GM12878 (cell line): ENCODE measurements at regions not wholly inside any gene's neighbourhood (a gene's known extent, or its start where the extent isn't known, plus 50 kb on each side); places are given as distances from the start of the nearest gene placed in this dataset.

Experiments
- ATAC-seq: fragments of 200-7000 bp; cut with Tn5 transposase; 3 replicates; pipeline ENCODE4 v1.9.1; 2020; ENCODE audit warnings: mild to moderate bottlenecking, moderate library complexity
- BruUV-seq: library from RNA; stranded (reverse); fragments of 400-500 nt; replicated peaks from 2 replicates; lab custom pipeline; 2021; lab: Mats Ljungman, UMichigan
- CTCF ChIA-PET: fragments of 300-600 bp; sonication (Branson Sonifier 250); formaldehyde crosslinking; extraction: SDS; loops from one replicate; lab custom pipeline; 2021; ENCODE audit warnings: inconsistent platforms; lab: Yijun Ruan, JAX
- POLR2A ChIA-PET: fragments of 350-600 bp; formaldehyde crosslinking; extraction: SDS; loops from one replicate; lab custom pipeline; 2021; ENCODE audit warnings: inconsistent platforms; lab: Charles Lee
- RAD21 ChIA-PET: fragments of 300-600 bp; sonication (Branson Sonifier 250); formaldehyde crosslinking; loops from one replicate; lab custom pipeline; 2023; ENCODE audit warnings: antibody characterized with exemption; ENCODE audit not compliant: unreplicated experiment; lab: Charles Lee
- SMC1A ChIA-PET: fragments of 300-600 bp; sonication (Branson Sonifier 250); formaldehyde crosslinking; loops from one replicate; lab custom pipeline; 2023; ENCODE audit not compliant: unreplicated experiment, uncharacterized antibody; lab: Charles Lee
- DNase-seq: peaks from one replicate; pipeline ENCODE4 v3.0.0-alpha.2; 2011; ENCODE audit warnings: low read depth, low spot score
- FAIRE-seq: peaks from 3 replicates; lab custom pipeline; 2011; peaks lifted over from hg19 to GRCh38; lab: Jason Lieb, UNC
- H2AFZ ChIP-seq: 2 replicates; pipeline ENCODE4 v1.6.0; 2011; ENCODE audit warnings: low read depth, low read length, control low read depth; ENCODE audit not compliant: control insufficient read depth
- H3K27ac ChIP-seq: 2 replicates; pipeline ENCODE4 v1.5.1; 2011; ENCODE audit warnings: control low read depth; ENCODE audit not compliant: control insufficient read depth, insufficient read depth
- H3K27me3 ChIP-seq, 2 experiments: replicated peaks in 1 of 2; 2 replicates each; pipeline versions ENCODE4 v1.6.0 to v1.6.1; 2011; ENCODE audit warnings: low read length in 1 of 2; ENCODE audit not compliant: control insufficient read depth in 2 of 2, insufficient read depth in 2 of 2
- H3K36me3 ChIP-seq, 2 experiments: 2 replicates each; pipeline ENCODE4 v1.5.1; 2011; ENCODE audit warnings: low read length in 1 of 2; ENCODE audit not compliant: control insufficient read depth in 2 of 2, insufficient read depth in 2 of 2
- H3K4me1 ChIP-seq: 2 replicates; pipeline ENCODE4 v1.6.1; 2011; ENCODE audit warnings: mild to moderate bottlenecking, low read length, moderate library complexity, mixed read lengths; ENCODE audit not compliant: control insufficient read depth, insufficient read depth
- H3K4me2 ChIP-seq: 2 replicates; pipeline ENCODE4 v1.6.0; 2011; ENCODE audit warnings: control low read depth; ENCODE audit not compliant: control insufficient read depth, insufficient read depth
- H3K4me3 ChIP-seq: fragments of 200-600 bp; sonication (generic); 2 replicates; pipeline ENCODE4 v1.5.1; 2016
- H3K79me2 ChIP-seq: 2 replicates; pipeline ENCODE4 v1.6.0; 2011; ENCODE audit warnings: low read length; ENCODE audit not compliant: control insufficient read depth, insufficient read depth
- H3K9ac ChIP-seq: 2 replicates; pipeline ENCODE4 v1.8.0; 2011; ENCODE audit warnings: low read length, control low read depth, mixed read lengths; ENCODE audit not compliant: control insufficient read depth, insufficient read depth
- H3K9me3 ChIP-seq: replicated peaks from 3 replicates; pipeline ENCODE4 v1.5.1; 2011; ENCODE audit warnings: mild to moderate bottlenecking, low read length; ENCODE audit not compliant: control insufficient read depth, insufficient read depth
- H4K20me1 ChIP-seq: 2 replicates; pipeline ENCODE4 v1.6.0; 2011; ENCODE audit not compliant: control insufficient read depth, insufficient read depth
- CHD4 ChIP-seq: fragments of 200-600 bp; sonication (generic); IDR thresholded peaks from 2 replicates; pipeline ENCODE4 v1.6.1; 2016; ENCODE audit warnings: mild to moderate bottlenecking
- CUX1 ChIP-seq: IDR thresholded peaks from 2 replicates; pipeline ENCODE4 v1.6.1; 2012; ENCODE audit warnings: improper control_type of control experiment, low read depth, low read length; ENCODE audit not compliant: insufficient replicate concordance
- ESRRA ChIP-seq: IDR thresholded peaks from 2 replicates; pipeline ENCODE4 v1.6.1; 2012; ENCODE audit warnings: mild to moderate bottlenecking, low read length, improper control_type of control experiment
- KDM1A ChIP-seq: fragments of 200-600 bp; sonication (generic); IDR thresholded peaks from 2 replicates; pipeline ENCODE4 v1.6.1; 2016; ENCODE audit warnings: borderline replicate concordance
- NFXL1 ChIP-seq: fragments of 450-650 bp; IDR thresholded peaks from 2 replicates; pipeline ENCODE4 v1.6.1; 2017; ENCODE audit warnings: antibody characterized with exemption, mild to moderate bottlenecking, borderline replicate concordance
- NFYA ChIP-seq: IDR thresholded peaks from 2 replicates; pipeline ENCODE4 v1.6.1; 2011; ENCODE audit warnings: low read depth, mild to moderate bottlenecking, low read length, improper control_type of control experiment, borderline replicate concordance
- NR2C1 ChIP-seq: fragments of 450-650 bp; IDR thresholded peaks from 2 replicates; pipeline ENCODE4 v1.6.1; 2017; ENCODE audit warnings: antibody characterized with exemption, mild to moderate bottlenecking, moderate library complexity
- PBX3 ChIP-seq: IDR thresholded peaks from 2 replicates; pipeline ENCODE4 v1.6.1; 2011; ENCODE audit warnings: mild to moderate bottlenecking, low read depth, low read length, moderate library complexity; ENCODE audit not compliant: insufficient replicate concordance
- RAD51 ChIP-seq: fragments of 450-650 bp; IDR thresholded peaks from 2 replicates; pipeline ENCODE4 v1.6.1; 2016; ENCODE audit warnings: moderate library complexity, mild to moderate bottlenecking, inconsistent platforms
- SMAD1 ChIP-seq: fragments of 450-650 bp; IDR thresholded peaks from 2 replicates; pipeline ENCODE4 v1.6.1; 2018; ENCODE audit warnings: mild to moderate bottlenecking, low read depth; ENCODE audit not compliant: partially characterized antibody
- ZNF217 ChIP-seq: fragments of 450-650 bp; IDR thresholded peaks from 2 replicates; pipeline ENCODE4 v1.6.1; 2017; ENCODE audit warnings: antibody characterized with exemption, mild to moderate bottlenecking
- ZNF24 ChIP-seq: fragments of 450-650 bp; IDR thresholded peaks from 2 replicates; pipeline ENCODE4 v1.6.1; 2017; ENCODE audit warnings: antibody characterized with exemption, mild to moderate bottlenecking
- ZNF384 ChIP-seq: IDR thresholded peaks from 2 replicates; pipeline ENCODE4 v1.6.1; 2012; ENCODE audit warnings: low read depth, mild to moderate bottlenecking, low read length, improper control_type of control experiment, borderline replicate concordance
- WGBS: methylation state at CpG from one replicate; pipeline ENCODE4 v1.1.6; 2016; ENCODE audit warnings: low lambda C conversion rate; ENCODE audit not compliant: insufficient replicate concordance, insufficient coverage; ENCODE audit errors: missing lambda C conversion rate; 5-methylcytosine and 5-hydroxymethylcytosine counted together
- in situ Hi-C: fragments of 300-500 bp; cut with MboI; formaldehyde crosslinking; loops from 9 replicates; pipeline ENCODE4 v1.14.3; 2018; ENCODE audit warnings: mixed read lengths
- intact Hi-C: fragments of 100-400 bp; cut with micrococcal nuclease; formaldehyde crosslinking; loops from one replicate; pipeline ENCODE4 v1.14.2; 2022; ENCODE audit not compliant: unreplicated experiment

GRCh38 chr3:79896086-79896485 lies 128.3 kb upstream of the ROBO1 start:
- BruUV-seq = no TSS peak
- intact Hi-C loops (no loop called here), in situ Hi-C loops (no loop called here)
- H3K36me3 ChIP-seq = no peaks in the 10 kb centered on the region
- FAIRE-seq = no peak
- H3K79me2 ChIP-seq = no peaks in the 10 kb centered on the region
- H3K4me1 ChIP-seq = no peaks in the 10 kb centered on the region
- CTCF ChIA-PET = interaction anchor here (0.9 kb wide), 1 partner anchor 11 kb away, joined by 3 read pairs; no protein-coding TSS in a partner anchor
- POLR2A ChIA-PET = no interaction called here
- no peaks in the 10 kb centered on the region for H3K9me3 ChIP-seq
- SMC1A ChIA-PET = no interaction called here
- no peak overlapping the region for H3K4me3 ChIP-seq
- H2AFZ ChIP-seq = no peak overlapping the region
- no peak overlapping the region for H3K27ac ChIP-seq
- no peaks in the 10 kb centered on the region for H3K27me3 ChIP-seq
- RAD21 ChIA-PET = no interaction called here
- H3K9ac ChIP-seq = no peak overlapping the region
- TF ChIP-seq NFXL1 (no peak), NFYA (no peak), ZNF384 (no peak), ZNF217 (no peak), ESRRA (no peak), PBX3 (no peak), ZNF24 (no peak), RAD51 (no peak), CHD4 (no peak), CUX1 (no peak), SMAD1 (no peak), NR2C1 (no peak), KDM1A (no peak)
- no peak for ATAC-seq
- WGBS = 0% methylated on average over 1 of the region's 1 CpG
- DNase-seq = no peak
- H3K4me2 ChIP-seq = no peak overlapping the region
- no peaks in the 10 kb centered on the region for H4K20me1 ChIP-seq
